Neuronal stem cell (in vitro differentiated cells): ENCODE measurements at regions not wholly inside any gene's neighbourhood (a gene's known extent, or its start where the extent isn't known, plus 50 kb on each side); places are given as distances from the start of the nearest gene placed in this dataset.

Source experiments
- DNase-seq: peaks from one replicate; pipeline ENCODE4 v3.0.0-alpha.2; 2013; ENCODE audit warnings: low spot score
- H2AFZ ChIP-seq: one replicate; pipeline ENCODE4 v1.6.1; 2013; ENCODE audit warnings: mild to moderate bottlenecking, low read length, inconsistent platforms
- H2AK5ac ChIP-seq: 2 replicates; pipeline ENCODE4 v1.6.1; 2013; ENCODE audit warnings: low read depth, mild to moderate bottlenecking, inconsistent platforms, low read length, moderate library complexity, mixed read lengths
- H2BK120ac ChIP-seq: 2 replicates; pipeline ENCODE4 v1.6.1; 2013; ENCODE audit warnings: low read depth, mild to moderate bottlenecking, inconsistent platforms, low read length, moderate library complexity, mixed read lengths
- H2BK12ac ChIP-seq: one replicate; pipeline ENCODE4 v1.6.1; 2013; ENCODE audit warnings: low read length, inconsistent platforms
- H2BK15ac ChIP-seq: 2 replicates; pipeline ENCODE4 v1.6.1; 2013; ENCODE audit warnings: mild to moderate bottlenecking, low read length, inconsistent platforms, mixed read lengths
- H2BK5ac ChIP-seq: one replicate; pipeline ENCODE4 v1.6.1; 2013; ENCODE audit warnings: inconsistent platforms, mild to moderate bottlenecking, low read length, moderate library complexity
- H3K14ac ChIP-seq: one replicate; pipeline ENCODE4 v1.6.1; 2013; ENCODE audit warnings: low read length, inconsistent platforms
- H3K18ac ChIP-seq: 2 replicates; pipeline ENCODE4 v1.6.1; 2013; ENCODE audit warnings: low read length, inconsistent platforms
- H3K23ac ChIP-seq: 2 replicates; pipeline ENCODE4 v1.6.1; 2013; ENCODE audit warnings: low read depth, mild to moderate bottlenecking, mixed read lengths, low read length, inconsistent platforms; ENCODE audit not compliant: poor library complexity
- H3K27ac ChIP-seq: replicated peaks from 3 replicates; pipeline ENCODE4 v1.5.1; 2013; ENCODE audit warnings: low read length, inconsistent platforms
- H3K27me3 ChIP-seq, 3 experiments: 2 replicates each; pipeline ENCODE4 v1.6.1; 2013; ENCODE audit warnings: low read length in 3 of 3, mild to moderate bottlenecking in 2 of 3, inconsistent platforms in 1 of 3, low read depth in 1 of 3, mixed read lengths in 1 of 3, moderate library complexity in 1 of 3; ENCODE audit not compliant: control insufficient read depth in 3 of 3, insufficient read depth in 3 of 3
- H3K36me3 ChIP-seq, 2 donors: replicated peaks in 1 of 2; 2 replicates each; pipeline ENCODE4 v1.6.1; 2013; ENCODE audit warnings: low read length in 2 of 2; ENCODE audit not compliant: control insufficient read depth in 2 of 2, insufficient read depth in 2 of 2
- H3K4ac ChIP-seq: 2 replicates; pipeline ENCODE4 v1.6.1; 2013; ENCODE audit warnings: inconsistent platforms, mild to moderate bottlenecking, low read length, moderate library complexity
- H3K4me1 ChIP-seq, 2 donors: 1 replicate in 1 of 2; 2 replicates in 1 of 2; pipeline ENCODE4 v1.6.1; 2013; ENCODE audit warnings: low read length in 2 of 2, low read depth in 1 of 2; ENCODE audit not compliant: control insufficient read depth in 2 of 2, insufficient read depth in 1 of 2
- H3K4me2 ChIP-seq: one replicate; pipeline ENCODE4 v1.6.1; 2013; ENCODE audit warnings: mild to moderate bottlenecking, low read length, inconsistent platforms; ENCODE audit not compliant: insufficient read depth, poor library complexity, severe bottlenecking
- H3K4me3 ChIP-seq, 2 donors: 2 replicates each; pipeline ENCODE4 v1.5.1; 2013; ENCODE audit warnings: low read length in 2 of 2, mild to moderate bottlenecking in 2 of 2, inconsistent platforms in 1 of 2, moderate library complexity in 1 of 2
- H3K79me1 ChIP-seq: one replicate; pipeline ENCODE4 v1.6.1; 2013; ENCODE audit warnings: low read depth, mild to moderate bottlenecking, inconsistent platforms, low read length, moderate library complexity
- H3K9ac ChIP-seq: one replicate; pipeline ENCODE4 v1.6.1; 2013; ENCODE audit warnings: mild to moderate bottlenecking, low read depth, low read length, inconsistent platforms; ENCODE audit not compliant: poor library complexity
- H3K9me3 ChIP-seq, 2 donors: replicated peaks in 1 of 2; 2 replicates each; pipeline versions ENCODE3 to v1.6.1; 2013; ENCODE audit warnings: low read length in 2 of 2, mild to moderate bottlenecking in 2 of 2, inconsistent platforms in 1 of 2, low read depth in 1 of 2, mixed read lengths in 1 of 2, moderate library complexity in 1 of 2; ENCODE audit not compliant: control insufficient read depth in 2 of 2, insufficient read depth in 1 of 2
- H4K8ac ChIP-seq: one replicate; pipeline ENCODE4 v1.6.1; 2013; ENCODE audit warnings: low read depth, mild to moderate bottlenecking, inconsistent platforms, low read length, moderate library complexity
- H4K91ac ChIP-seq: one replicate; pipeline ENCODE4 v1.6.1; 2013; ENCODE audit warnings: low read length, low read depth, mild to moderate bottlenecking, inconsistent platforms; ENCODE audit not compliant: poor library complexity
- WGBS, 2 donors: extraction: QIAGEN DNeasy Blood & Tissue Kit; methylation state at CpG; one replicate each; pipeline ENCODE4 v1.1.7; 2013; ENCODE audit warnings: missing lambda C conversion rate in 2 of 2, mixed read lengths in 1 of 2; ENCODE audit not compliant: insufficient read length in 2 of 2, insufficient replicate concordance in 1 of 2; ENCODE audit errors: extremely low coverage in 2 of 2; 5-methylcytosine and 5-hydroxymethylcytosine counted together

GRCh38 chr6:9581155-9581554, 833.7 kb downstream of the TFAP2A start:
- H3K4me2 ChIP-seq, result no peak overlapping the region
- no peak overlapping the region for H2BK12ac ChIP-seq
- H3K18ac ChIP-seq, result no peak overlapping the region
- H2BK15ac ChIP-seq, result no peak overlapping the region
- H3K23ac ChIP-seq, result no peak overlapping the region
- no peak overlapping the region for H3K14ac ChIP-seq
- H3K4ac ChIP-seq, result no peak overlapping the region
- H3K9me3 ChIP-seq, result no peaks in the 10 kb centered on the region
- no peaks in the 10 kb centered on the region for H3K27me3 ChIP-seq
- H2AFZ ChIP-seq, result no peak overlapping the region
- H3K9ac ChIP-seq, result no peak overlapping the region
- H3K36me3 ChIP-seq, result no peaks in the 10 kb centered on the region
- H3K79me1 ChIP-seq, result no peaks in the 10 kb centered on the region
- no peak overlapping the region for H3K4me3 ChIP-seq
- no peak overlapping the region for H4K8ac ChIP-seq
- no peak overlapping the region for H2AK5ac ChIP-seq
- no peak overlapping the region for H2BK120ac ChIP-seq
- H3K4me1 ChIP-seq, result no peaks in the 10 kb centered on the region
- H3K27ac ChIP-seq, result no peak overlapping the region
- H4K91ac ChIP-seq, result no peak overlapping the region
- no peak for DNase-seq
- no peak overlapping the region for H2BK5ac ChIP-seq

GRCh38 chr6:9576521-9576920, 838.4 kb downstream of the TFAP2A start:
- Histone ChIP-seq H3K14ac (no peak overlapping the region), H2BK12ac (no peak overlapping the region), H3K9ac (no peak overlapping the region), H3K27ac (no peak overlapping the region), H3K4me3 (no peak overlapping the region), H3K4me1 (no peaks in the 10 kb centered on the region), H2AFZ (no peak overlapping the region), H2BK15ac (no peak overlapping the region), H3K79me1 (no peaks in the 10 kb centered on the region), H3K4me2 (no peak overlapping the region), H3K9me3 (no peaks in the 10 kb centered on the region), H3K27me3 (no peaks in the 10 kb centered on the region), H3K23ac (no peak overlapping the region), H2AK5ac (no peak overlapping the region), H4K91ac (no peak overlapping the region), H2BK120ac (no peak overlapping the region), H3K18ac (no peak overlapping the region), H3K4ac (no peak overlapping the region), H3K36me3 (no peaks in the 10 kb centered on the region), H4K8ac (no peak overlapping the region), H2BK5ac (no peak overlapping the region)
- no CpG with 5 or more reads among the region's 4 CpGs for WGBS, 2 donors
- DNase-seq, result no peak

GRCh38 chr6:9566096-9566495, 848.8 kb downstream of the TFAP2A start:
- Histone ChIP-seq H3K23ac (no peak overlapping the region), H3K9ac (no peak overlapping the region), H3K14ac (no peak overlapping the region), H2AFZ (no peak overlapping the region), H3K27ac (no peak overlapping the region), H2BK5ac (no peak overlapping the region), H4K91ac (no peak overlapping the region), H4K8ac (no peak overlapping the region), H3K4ac (no peak overlapping the region), H3K18ac (no peak overlapping the region), H2BK12ac (no peak overlapping the region), H3K4me1 (no peaks in the 10 kb centered on the region), H3K4me3 (no peak overlapping the region), H2AK5ac (no peak overlapping the region), H3K9me3 (no peaks in the 10 kb centered on the region), H2BK15ac (no peak overlapping the region), H3K4me2 (no peak overlapping the region), H3K79me1 (no peaks in the 10 kb centered on the region), H2BK120ac (no peak overlapping the region), H3K27me3 (no peaks in the 10 kb centered on the region), H3K36me3 (no peaks in the 10 kb centered on the region)
- no peak for DNase-seq

GRCh38 chr6:9564021-9564420, 850.9 kb downstream of the TFAP2A start:
- no peak overlapping the region for H2BK12ac ChIP-seq
- no peak overlapping the region for H3K4ac ChIP-seq
- H3K4me1 ChIP-seq, result no peaks in the 10 kb centered on the region
- no peak overlapping the region for H3K4me2 ChIP-seq
- H2AK5ac ChIP-seq, result no peak overlapping the region
- no peak overlapping the region for H2BK5ac ChIP-seq
- no peak overlapping the region for H4K91ac ChIP-seq
- no peaks in the 10 kb centered on the region for H3K79me1 ChIP-seq
- no peaks in the 10 kb centered on the region for H3K9me3 ChIP-seq
- H3K18ac ChIP-seq, result no peak overlapping the region
- no peak overlapping the region for H3K4me3 ChIP-seq
- no peak overlapping the region for H3K27ac ChIP-seq
- no peak for DNase-seq
- no peak overlapping the region for H2AFZ ChIP-seq
- H3K9ac ChIP-seq, result no peak overlapping the region
- WGBS, 2 donors, result no CpG with 5 or more reads among the region's 3 CpGs
- H2BK120ac ChIP-seq, result no peak overlapping the region
- H4K8ac ChIP-seq, result no peak overlapping the region
- no peak overlapping the region for H2BK15ac ChIP-seq
- H3K23ac ChIP-seq, result no peak overlapping the region
- H3K36me3 ChIP-seq, result no peaks in the 10 kb centered on the region
- no peak overlapping the region for H3K14ac ChIP-seq
- no peaks in the 10 kb centered on the region for H3K27me3 ChIP-seq
